ENCODE measurements at regions not wholly inside any gene's neighbourhood (a gene's known extent, or its start where the extent isn't known, plus 50 kb on each side); places are given as distances from the start of the nearest gene placed in this dataset.

- no peak overlapping the region for H3K4me3 ChIP-seq
- ChIA-PET CTCF (interaction anchor here (1.1 kb wide), 2 partner anchors 52 to 66 kb away, joined by 3 to 4 read pairs; no protein-coding TSS in a partner anchor), SMC1A (ENCODE audit: uncharacterized antibody, unreplicated experiment) (no interaction called here), POLR2A (no interaction called here), RAD21 (ENCODE audit: unreplicated experiment) (no interaction called here)
- no peaks in the 10 kb centered on the region for H3K9me3 ChIP-seq (replicated peaks; ENCODE audit: control insufficient read depth, insufficient read depth, low read length)
- no peak overlapping the region for H3K27ac ChIP-seq (ENCODE audit: control insufficient read depth, insufficient read depth)
- no peak for DNase-seq (ENCODE audit: low read depth, low spot score)
- H3K27me3 ChIP-seq (replicated peaks in 1 of 2; ENCODE audit: control insufficient read depth in 2 of 2, insufficient read depth in 2 of 2, low read length in 1 of 2), result no peaks in the 10 kb centered on the region
- 0% methylated on average over 2 of the region's 2 CpGs for WGBS (ENCODE audit: insufficient coverage, insufficient replicate concordance, low lambda C conversion rate, missing lambda C conversion rate)
- in situ Hi-C loops (cut with MboI), result no loop called here
- intact Hi-C loops (cut with micrococcal nuclease; ENCODE audit: unreplicated experiment), result loop anchor here (10.0 kb wide), 2 partner anchors 211 to 251 kb away; no protein-coding TSS in a partner anchor
- no peaks in the 10 kb centered on the region for H3K4me1 ChIP-seq (ENCODE audit: control insufficient read depth, insufficient read depth, low read length)
- H3K4me2 ChIP-seq (ENCODE audit: control insufficient read depth, insufficient read depth), result no peak overlapping the region
- H3K79me2 ChIP-seq (ENCODE audit: control insufficient read depth, insufficient read depth, low read length), result no peaks in the 10 kb centered on the region
- FAIRE-seq, result no peak
- no peaks in the 10 kb centered on the region for H4K20me1 ChIP-seq (ENCODE audit: control insufficient read depth, insufficient read depth)
- no peak for ATAC-seq
- H3K36me3 ChIP-seq (ENCODE audit: control insufficient read depth in 2 of 2, insufficient read depth in 2 of 2, low read length in 1 of 2), result no peaks in the 10 kb centered on the region
- no peak overlapping the region for H3K9ac ChIP-seq (ENCODE audit: control insufficient read depth, insufficient read depth, low read length)
- no TSS peak for BruUV-seq (replicated peaks)
- H2AFZ ChIP-seq (ENCODE audit: control insufficient read depth, low read depth, low read length), result no peak overlapping the region
- TF ChIP-seq ZNF622 (IDR thresholded peaks at IDR 0.05), result no peak
- TF ChIP-seq PML (IDR thresholded peaks at IDR 0.05; ENCODE audit: low read length), result no peak
- no peak for TF ChIP-seq CUX1 (IDR thresholded peaks at IDR 0.05; ENCODE audit: insufficient replicate concordance, low read depth, low read length)
- no peak for TF ChIP-seq CREM (IDR thresholded peaks at IDR 0.05; ENCODE audit: low read depth)
- no peak for TF ChIP-seq NRF1 (conservative IDR thresholded peaks at IDR 0.05; ENCODE audit: low read depth, low read length)
- TF ChIP-seq FOXK2 (IDR thresholded peaks at IDR 0.05), result no peak
- no peak for TF ChIP-seq BCL11A (IDR thresholded peaks at IDR 0.05; ENCODE audit: low read depth, low read length)
- no peak for TF ChIP-seq ZBTB11 (CRISPR knock-in tag; IDR thresholded peaks at IDR 0.05)
- no peak for TF ChIP-seq RB1 (IDR thresholded peaks at IDR 0.05; ENCODE audit: borderline replicate concordance)
- TF ChIP-seq CHD2 (IDR thresholded peaks at IDR 0.05; ENCODE audit: borderline replicate concordance, low read depth, low read length), result no peak
- TF ChIP-seq CEBPZ (IDR thresholded peaks at IDR 0.05; ENCODE audit: low read depth, low read length), result no peak
These were observed 148.8 kb downstream of the CCNG2 start for GRCh38 chr4:77305766-77306165.

Measured in GM12878 (cell line).